Breast epithelium (tissue), 3 donors: ENCODE measurements at regions not wholly inside any gene's neighbourhood (a gene's known extent, or its start where the extent isn't known, plus 50 kb on each side); places are given as distances from the start of the nearest gene placed in this dataset.

Source experiments
- CTCF ChIP-seq, 3 donors: fragments of 450-650 bp; IDR thresholded peaks; one replicate each; pipeline ENCODE4 v1.5.1; 2016 to 2017; ENCODE audit warnings: antibody characterized with exemption in 3 of 3, mild to moderate bottlenecking in 3 of 3, moderate library complexity in 3 of 3
- POLR2AphosphoS5 ChIP-seq, 3 donors: sonication (generic); formaldehyde crosslinking; IDR thresholded peaks; one replicate each; pipeline ENCODE4 v1.6.1; 2017; ENCODE audit warnings: antibody characterized with exemption in 3 of 3

- TF ChIP-seq CTCF (IDR thresholded peaks at IDR 0.05), result no peak
- TF ChIP-seq POLR2AphosphoS5 (IDR thresholded peaks at IDR 0.05), result no peak
Observed at GRCh38 chr12:124640056-124640455, 72.6 kb upstream of the NCOR2 start.
